Glomerular endothelial cell (primary cell): ENCODE measurements at regions not wholly inside any gene's neighbourhood (a gene's known extent, or its start where the extent isn't known, plus 50 kb on each side); places are given as distances from the start of the nearest gene placed in this dataset.

Experiments used
- DNase-seq: peaks from one replicate; pipeline ENCODE4 v3.0.0-alpha.2; 2011; ENCODE audit warnings: low read depth, low spot score; ENCODE audit errors: extremely low read depth

- DNase-seq, result no peak
These were observed 76.8 kb upstream of the PELI1 start for GRCh38 chr2:64220894-64221617.

GRCh38 chr2:64221935-64222334 lies 77.7 kb upstream of the PELI1 start:
- DNase-seq, result no peak

- no peak for DNase-seq
These were observed 78.1 kb upstream of the PELI1 start for GRCh38 chr2:64222351-64222750.

- DNase-seq, result no peak
These were observed 78.8 kb upstream of the PELI1 start for GRCh38 chr2:64223055-64223454.

- DNase-seq, result no peak
These were observed 81.3 kb upstream of the PELI1 start for GRCh38 chr2:64225491-64225890.

GRCh38 chr2:64226611-64227010 lies 82.4 kb upstream of the PELI1 start:
- DNase-seq, result no peak

GRCh38 chr2:64227603-64228125 lies 83.4 kb upstream of the PELI1 start:
- no peak for DNase-seq

- DNase-seq, result no peak
These were observed 84.0 kb upstream of the PELI1 start for GRCh38 chr2:64228126-64228678.

GRCh38 chr2:64228918-64229317 lies 84.7 kb upstream of the PELI1 start:
- DNase-seq, result no peak

- no peak for DNase-seq
These were observed 86.3 kb upstream of the PELI1 start for GRCh38 chr2:64230540-64230939.

- DNase-seq, result no peak
These were observed 88.0 kb upstream of the PELI1 start for GRCh38 chr2:64232266-64232665.

GRCh38 chr2:64233376-64233922 lies 89.2 kb upstream of the PELI1 start:
- no peak for DNase-seq

GRCh38 chr2:64234150-64234549 lies 89.9 kb upstream of the PELI1 start:
- no peak for DNase-seq

- no peak for DNase-seq
These were observed 90.6 kb upstream of the PELI1 start for GRCh38 chr2:64234785-64235184.

GRCh38 chr2:64237266-64237665 lies 93.0 kb upstream of the PELI1 start:
- DNase-seq, result no peak

GRCh38 chr2:64238799-64239198 lies 94.6 kb upstream of the PELI1 start:
- DNase-seq, result no peak

- DNase-seq, result no peak
These were observed 99.1 kb upstream of the PELI1 start for GRCh38 chr2:64243081-64244036.

- DNase-seq, result no peak
These were observed 99.8 kb upstream of the PELI1 start for GRCh38 chr2:64244037-64244416.

- DNase-seq, result no peak
These were observed 101.4 kb upstream of the PELI1 start for GRCh38 chr2:64245631-64246030.

- DNase-seq, result no peak
These were observed 102.7 kb upstream of the PELI1 start for GRCh38 chr2:64246962-64247361.

- DNase-seq, result no peak
These were observed 105.2 kb upstream of the PELI1 start for GRCh38 chr2:64249426-64249825.
